Endothelial cell of umbilical vein (primary cell): ENCODE measurements at regions not wholly inside any gene's neighbourhood (a gene's known extent, or its start where the extent isn't known, plus 50 kb on each side); places are given as distances from the start of the nearest gene placed in this dataset.

Experiments
- BruUV-seq: library from RNA; stranded (reverse); fragments of 400-500 nt; replicated peaks from 2 replicates; lab custom pipeline; 2021; lab: Mats Ljungman, UMichigan
- CTCF ChIA-PET: fragments of 300-600, 350-600 bp; sonication (Branson Sonifier 250); formaldehyde crosslinking; loops from one replicate; lab custom pipeline; 2021; ENCODE audit warnings: antibody characterized with exemption, inconsistent platforms; lab: Charles Lee
- POLR2A ChIA-PET: fragments of 300-600, 350-600 bp; sonication (Branson Sonifier 250); formaldehyde crosslinking; loops from one replicate; lab custom pipeline; 2021; ENCODE audit warnings: antibody characterized with exemption, inconsistent platforms; lab: Charles Lee
- DNase-seq: peaks from one replicate; pipeline ENCODE4 v3.0.0-alpha.2; 2011; ENCODE audit warnings: low read depth, low spot score
- FAIRE-seq: peaks from 2 replicates; lab custom pipeline; 2011; peaks lifted over from hg19 to GRCh38; lab: Jason Lieb, UNC
- H2AFZ ChIP-seq: 2 replicates; pipeline ENCODE4 v1.6.0; 2012; ENCODE audit warnings: low read depth, low read length, control low read depth, inconsistent platforms
- H3K27ac ChIP-seq: 2 replicates; pipeline ENCODE4 v1.5.1; 2011; ENCODE audit warnings: low read depth, mild to moderate bottlenecking, control low read depth, low read length, moderate library complexity; ENCODE audit not compliant: insufficient read depth
- H3K27me3 ChIP-seq, 2 experiments: 2 replicates each; pipeline versions ENCODE4 v1.6.0 to v1.6.1; 2011; ENCODE audit warnings: low read length in 2 of 2, mixed read lengths in 1 of 2; ENCODE audit not compliant: control insufficient read depth in 2 of 2, insufficient read depth in 2 of 2
- H3K36me3 ChIP-seq, 2 experiments: 2 replicates in 1 of 2; 3 replicates in 1 of 2; pipeline ENCODE4 v1.5.1; 2011; ENCODE audit warnings: low read length in 2 of 2, mild to moderate bottlenecking in 1 of 2, moderate library complexity in 1 of 2; ENCODE audit not compliant: control insufficient read depth in 2 of 2, insufficient read depth in 2 of 2; ENCODE audit errors: extremely low read depth in 1 of 2
- H3K4me1 ChIP-seq: 3 replicates; pipeline ENCODE4 v1.5.1; 2011; ENCODE audit warnings: mild to moderate bottlenecking, low read length; ENCODE audit not compliant: control insufficient read depth, insufficient read depth; ENCODE audit errors: extremely low read depth
- H3K4me2 ChIP-seq: 2 replicates; pipeline ENCODE4 v1.6.1; 2011; ENCODE audit warnings: low read length, control low read depth, mixed read lengths; ENCODE audit not compliant: insufficient read depth
- H3K4me3 ChIP-seq, 3 experiments: fragments of 200-600 bp in 1 of 3; sonication (generic), shearing (Covaris generic) in 1 of 3; replicated peaks in 1 of 3; 2 replicates each; pipeline ENCODE4 v1.5.1; 2011 to 2016; ENCODE audit warnings: control low read depth in 3 of 3, low read length in 3 of 3, mild to moderate bottlenecking in 2 of 3, inconsistent platforms in 1 of 3, low read depth in 1 of 3, moderate library complexity in 1 of 3; ENCODE audit not compliant: insufficient read depth in 1 of 3
- H3K79me2 ChIP-seq: 2 replicates; pipeline ENCODE4 v1.6.0; 2012; ENCODE audit warnings: low read length, inconsistent platforms; ENCODE audit not compliant: control insufficient read depth, insufficient read depth
- H3K9ac ChIP-seq: replicated peaks from 2 replicates; pipeline ENCODE3; 2011; ENCODE audit warnings: low read length, control low read depth; ENCODE audit not compliant: insufficient read depth; ENCODE audit errors: extremely low read depth
- H3K9me1 ChIP-seq: replicated peaks from 3 replicates; pipeline ENCODE4 v1.6.0; 2011; ENCODE audit warnings: mild to moderate bottlenecking, low read length; ENCODE audit not compliant: control insufficient read depth, insufficient read depth; ENCODE audit errors: extremely low read depth
- H3K9me3 ChIP-seq: replicated peaks from 2 replicates; pipeline ENCODE4 v1.5.1; 2012; ENCODE audit warnings: low read length, inconsistent platforms; ENCODE audit not compliant: control insufficient read depth, insufficient read depth
- H4K20me1 ChIP-seq: replicated peaks from 2 replicates; pipeline ENCODE3; 2011; ENCODE audit warnings: mild to moderate bottlenecking, low read length; ENCODE audit not compliant: control insufficient read depth, insufficient read depth; ENCODE audit errors: extremely low read depth
- EZH2 ChIP-seq: IDR thresholded peaks from 2 replicates; pipeline ENCODE4 v1.6.1; 2012; ENCODE audit warnings: borderline replicate concordance, low read depth, mild to moderate bottlenecking, moderate library complexity, low read length, inconsistent platforms; ENCODE audit not compliant: severe bottlenecking
- FOS ChIP-seq: IDR thresholded peaks from 2 replicates; pipeline ENCODE4 v1.6.1; 2011; ENCODE audit warnings: mild to moderate bottlenecking, low read length, moderate library complexity, borderline replicate concordance; ENCODE audit not compliant: insufficient read depth
- GATA2 ChIP-seq: IDR thresholded peaks from 2 replicates; pipeline ENCODE4 v1.7.0; 2011; ENCODE audit warnings: low read depth, mild to moderate bottlenecking, moderate library complexity, mixed read lengths, low read length; ENCODE audit not compliant: insufficient read length, insufficient read depth
- JUN ChIP-seq: IDR thresholded peaks from 2 replicates; pipeline ENCODE4 v1.6.1; 2011; ENCODE audit warnings: borderline replicate concordance, low read depth; ENCODE audit not compliant: insufficient read length, insufficient read depth
- MYC ChIP-seq: IDR thresholded peaks from one replicate; pipeline ENCODE4 v1.6.1; 2011; ENCODE audit warnings: mild to moderate bottlenecking, low read depth, low read length
- POLR2A ChIP-seq: IDR thresholded peaks from 2 replicates; pipeline ENCODE4 v1.6.1; 2012; ENCODE audit warnings: low read depth, mild to moderate bottlenecking, control low read depth, low read length
- POLR2AphosphoS5 ChIP-seq: IDR thresholded peaks from 2 replicates; pipeline ENCODE4 v1.6.1; 2012; ENCODE audit warnings: low read depth, mild to moderate bottlenecking, control low read depth, low read length, moderate library complexity; ENCODE audit not compliant: insufficient read depth
- dilution Hi-C: fragments of 300-500 bp; cut with MboI; formaldehyde crosslinking; loops from one replicate; pipeline ENCODE4 v1.15.0; 2019; ENCODE audit warnings: low sequenced_read_pairs; ENCODE audit not compliant: extremely low pct_ligation_motif_present
- intact Hi-C: fragments of 100-400 bp; cut with micrococcal nuclease; formaldehyde crosslinking; loops from one replicate; pipeline ENCODE4 v1.10.0; 2022
- TF ChIP-seq, protein P1 (sequence below), 2 donors: IDR thresholded peaks; 1 replicate in 1 of 2; 2 replicates in 1 of 2; pipeline ENCODE4 v1.5.1; 2011; ENCODE audit warnings: low read length in 2 of 2, mild to moderate bottlenecking in 2 of 2, moderate library complexity in 2 of 2, control low read depth in 1 of 2, inconsistent platforms in 1 of 2, low read depth in 1 of 2; ENCODE audit not compliant: insufficient read depth in 1 of 2; ENCODE audit errors: extremely low read depth in 1 of 2
- TF ChIP-seq, protein P2 (sequence below): IDR thresholded peaks from 2 replicates; pipeline ENCODE4 v1.6.1; 2011; ENCODE audit not compliant: insufficient read depth, insufficient read length

DNA sequence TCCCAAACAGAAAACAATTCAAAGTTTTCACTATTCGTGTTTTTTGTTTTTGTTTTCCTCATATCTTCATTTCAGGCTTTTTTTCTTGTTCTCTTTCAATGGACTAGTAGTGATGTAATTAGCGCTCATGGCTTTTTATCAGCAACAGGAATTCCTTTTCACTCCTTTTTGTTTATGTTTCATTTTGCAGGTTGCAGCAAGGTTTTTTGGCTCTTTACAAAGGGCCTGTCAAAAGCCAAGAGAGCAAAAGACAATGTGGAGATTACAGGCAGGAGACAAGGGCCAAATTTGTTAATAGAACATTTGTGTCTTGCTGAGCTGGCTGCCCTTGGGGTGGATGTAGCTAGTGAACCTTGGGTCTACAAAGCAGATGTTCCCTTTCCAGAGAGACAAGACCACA, 467.4 kb upstream of the CDH20 start:
- H3K36me3 ChIP-seq = no peaks in the 10 kb centered on the region
- peak overlapping the region; percentile 62 for H2AFZ ChIP-seq
- H3K79me2 ChIP-seq = no peaks in the 10 kb centered on the region
- H3K4me3 ChIP-seq = no peak overlapping the region
- DNase-seq = peak; percentile 58
- no peak overlapping the region for H3K27ac ChIP-seq
- dilution Hi-C loops = no loop called here
- H3K4me2 ChIP-seq = peak overlapping the region; percentile 22
- TF ChIP-seq GATA2 = no peak
- TF ChIP-seq POLR2AphosphoS5 = no peak
- no peak for TF ChIP-seq FOS
- no peak for TF ChIP-seq EZH2
- no peak for TF ChIP-seq JUN
- TF ChIP-seq, protein P1, sequence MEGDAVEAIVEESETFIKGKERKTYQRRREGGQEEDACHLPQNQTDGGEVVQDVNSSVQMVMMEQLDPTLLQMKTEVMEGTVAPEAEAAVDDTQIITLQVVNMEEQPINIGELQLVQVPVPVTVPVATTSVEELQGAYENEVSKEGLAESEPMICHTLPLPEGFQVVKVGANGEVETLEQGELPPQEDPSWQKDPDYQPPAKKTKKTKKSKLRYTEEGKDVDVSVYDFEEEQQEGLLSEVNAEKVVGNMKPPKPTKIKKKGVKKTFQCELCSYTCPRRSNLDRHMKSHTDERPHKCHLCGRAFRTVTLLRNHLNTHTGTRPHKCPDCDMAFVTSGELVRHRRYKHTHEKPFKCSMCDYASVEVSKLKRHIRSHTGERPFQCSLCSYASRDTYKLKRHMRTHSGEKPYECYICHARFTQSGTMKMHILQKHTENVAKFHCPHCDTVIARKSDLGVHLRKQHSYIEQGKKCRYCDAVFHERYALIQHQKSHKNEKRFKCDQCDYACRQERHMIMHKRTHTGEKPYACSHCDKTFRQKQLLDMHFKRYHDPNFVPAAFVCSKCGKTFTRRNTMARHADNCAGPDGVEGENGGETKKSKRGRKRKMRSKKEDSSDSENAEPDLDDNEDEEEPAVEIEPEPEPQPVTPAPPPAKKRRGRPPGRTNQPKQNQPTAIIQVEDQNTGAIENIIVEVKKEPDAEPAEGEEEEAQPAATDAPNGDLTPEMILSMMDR (IDR thresholded peaks at IDR 0.05; ENCODE audit: extremely low read depth in 1 of 2, insufficient read depth in 1 of 2, low read depth in 1 of 2, low read length in 2 of 2) = no peak
- TF ChIP-seq MYC = no peak
- TF ChIP-seq, protein P2, sequence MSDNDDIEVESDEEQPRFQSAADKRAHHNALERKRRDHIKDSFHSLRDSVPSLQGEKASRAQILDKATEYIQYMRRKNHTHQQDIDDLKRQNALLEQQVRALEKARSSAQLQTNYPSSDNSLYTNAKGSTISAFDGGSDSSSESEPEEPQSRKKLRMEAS = no peak
- no peak for TF ChIP-seq POLR2A
- ChIA-PET CTCF (interaction anchor here (0.6 kb wide), 1 partner anchor 57 kb away, joined by 4 read pairs; no protein-coding TSS in a partner anchor), POLR2A (no interaction called here)
- no peak overlapping the region for H3K9ac ChIP-seq
- intact Hi-C loops = no loop called here
- H3K4me1 ChIP-seq = peaks cover 7% of the 10 kb centered on the region
- no peaks in the 10 kb centered on the region for H3K9me3 ChIP-seq
- peak; percentile 66 for FAIRE-seq
- BruUV-seq = no TSS peak
- H3K27me3 ChIP-seq = no peaks in the 10 kb centered on the region
- no peaks in the 10 kb centered on the region for H4K20me1 ChIP-seq
- no peaks in the 10 kb centered on the region for H3K9me1 ChIP-seq
